Osteocyte (in vitro differentiated cells): ENCODE measurements at regions not wholly inside any gene's neighbourhood (a gene's known extent, or its start where the extent isn't known, plus 50 kb on each side); places are given as distances from the start of the nearest gene placed in this dataset.
"Not testable (repeated sequence)": the region's sequence is repeated elsewhere in the genome, so short reads cannot be mapped to it uniquely, and the experiment has no call there.

Source experiments
- DNase-seq: peaks from one replicate; pipeline ENCODE4 v3.0.0; 2021; ENCODE audit warnings: mixed read lengths; ENCODE audit not compliant: unreplicated experiment; ENCODE audit errors: extremely low spot score
- H3K27ac Mint-ChIP-seq: one replicate; pipeline ENCODE4 v1.8.0; 2021; ENCODE audit warnings: mild to moderate bottlenecking, mixed read lengths; ENCODE audit not compliant: unreplicated experiment
- H3K27me3 Mint-ChIP-seq: one replicate; pipeline ENCODE4 v1.8.0; 2021; ENCODE audit warnings: mixed read lengths; ENCODE audit not compliant: unreplicated experiment
- H3K36me3 Mint-ChIP-seq: one replicate; pipeline ENCODE4 v1.8.0; 2021; ENCODE audit warnings: mixed read lengths; ENCODE audit not compliant: unreplicated experiment
- H3K4me1 Mint-ChIP-seq: one replicate; pipeline ENCODE4 v1.8.0; 2021; ENCODE audit warnings: mixed read lengths; ENCODE audit not compliant: unreplicated experiment
- H3K4me3 Mint-ChIP-seq: one replicate; pipeline ENCODE4 v1.8.0; 2021; ENCODE audit warnings: mild to moderate bottlenecking, moderate library complexity, mixed read lengths; ENCODE audit not compliant: unreplicated experiment
- H3K9me3 Mint-ChIP-seq: one replicate; pipeline ENCODE4 v1.8.0; 2021; ENCODE audit warnings: mixed read lengths; ENCODE audit not compliant: unreplicated experiment
- CTCF ChIP-seq: fragments of 200-600 bp; sonication (generic); IDR thresholded peaks from 2 replicates; pipeline ENCODE4 v1.5.0; 2021; ENCODE audit warnings: antibody characterized with exemption, mild to moderate bottlenecking, moderate library complexity

- Mint-ChIP-seq H3K4me3 (no peak overlapping the region), H3K4me1 (no peaks in the 10 kb centered on the region), H3K36me3 (peaks cover 3% of the 10 kb centered on the region), H3K27me3 (no peaks in the 10 kb centered on the region), H3K9me3 (peaks cover 55% of the 10 kb centered on the region), H3K27ac (no peak overlapping the region)
- no peak for DNase-seq
- no peak for TF ChIP-seq CTCF
These were observed 1084.4 kb downstream of the RPIA start for GRCh38 chr2:89775885-89776284.

DNA sequence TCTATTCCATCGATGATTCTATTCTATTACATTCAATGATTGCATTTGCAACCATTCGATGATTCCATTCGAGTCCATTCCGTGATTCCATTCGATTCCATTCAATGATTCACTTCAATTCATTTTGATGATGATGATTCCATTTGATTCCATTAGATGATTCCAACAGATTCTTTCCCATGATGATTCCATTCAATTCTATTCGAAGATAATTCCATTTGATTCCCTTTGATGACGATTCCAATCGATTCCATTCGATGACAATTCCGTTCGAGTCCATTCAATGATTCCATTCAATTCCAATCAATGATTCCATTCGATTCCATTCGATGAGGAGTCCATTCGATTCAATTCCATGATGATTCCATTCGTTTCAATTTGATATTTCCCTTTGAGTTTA lies 1088.8 kb downstream of the RPIA start:
- Mint-ChIP-seq H3K27me3 (no peaks in the 10 kb centered on the region), H3K36me3 (peaks cover 7% of the 10 kb centered on the region), H3K4me1 (no peaks in the 10 kb centered on the region), H3K4me3 (no peak overlapping the region), H3K9me3 (peaks cover 61% of the 10 kb centered on the region), H3K27ac (no peak overlapping the region)
- DNase-seq: no peak
- TF ChIP-seq CTCF: no peak

DNA sequence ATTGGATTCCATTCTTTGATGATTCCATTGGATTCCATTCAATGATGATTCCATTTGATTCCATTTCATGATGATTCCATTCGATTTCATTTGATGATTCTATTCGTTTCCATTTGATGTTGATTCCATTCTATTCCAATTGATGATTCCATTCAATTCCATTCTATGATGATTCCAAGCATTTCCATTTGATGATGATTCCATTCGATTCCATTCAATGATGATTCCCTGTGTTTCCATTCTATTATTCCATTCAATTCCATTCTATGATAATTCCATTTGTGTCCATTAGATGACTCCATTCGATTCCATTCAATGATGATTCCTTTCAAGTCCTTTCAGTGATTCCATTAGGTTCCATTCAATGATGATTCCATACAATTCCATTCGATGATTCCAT lies 1090.5 kb downstream of the RPIA start:
- H3K27me3 Mint-ChIP-seq: no peaks in the 10 kb centered on the region
- DNase-seq: no peak
- H3K4me3 Mint-ChIP-seq: no peak overlapping the region
- H3K4me1 Mint-ChIP-seq: no peaks in the 10 kb centered on the region
- no peak for TF ChIP-seq CTCF
- peaks cover 6% of the 10 kb centered on the region for H3K36me3 Mint-ChIP-seq
- no peak overlapping the region for H3K27ac Mint-ChIP-seq
- peaks cover 57% of the 10 kb centered on the region for H3K9me3 Mint-ChIP-seq

GRCh38 chr2:89784960-89785359 lies 1093.5 kb downstream of the RPIA start:
- Mint-ChIP-seq H3K27me3 (no peaks in the 10 kb centered on the region), H3K9me3 (peaks cover 66% of the 10 kb centered on the region), H3K4me3 (no peak overlapping the region), H3K36me3 (peaks cover 8% of the 10 kb centered on the region), H3K4me1 (no peaks in the 10 kb centered on the region), H3K27ac (no peak overlapping the region)
- DNase-seq: no peak
- no peak for TF ChIP-seq CTCF

DNA sequence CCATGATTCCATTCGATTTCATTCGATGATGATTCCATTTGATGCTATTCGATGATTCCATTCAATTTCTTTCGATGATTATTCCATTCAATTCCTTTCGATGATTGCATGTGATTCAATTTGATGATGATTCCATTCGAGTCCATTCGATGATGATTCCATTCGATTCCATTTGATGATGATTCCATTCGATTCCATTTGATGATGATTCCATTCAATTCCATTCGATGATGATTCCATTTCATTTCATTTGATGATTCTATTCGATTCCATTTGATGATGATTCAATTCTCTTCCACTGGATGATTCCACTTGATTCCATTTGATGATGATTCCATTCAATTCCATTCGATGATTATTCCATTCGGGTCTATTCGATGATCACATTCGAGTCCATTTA lies 1094.1 kb downstream of the RPIA start:
- not testable (repeated sequence) for DNase-seq, H3K4me1 Mint-ChIP-seq, H3K27ac Mint-ChIP-seq, H3K4me3 Mint-ChIP-seq, H3K36me3 Mint-ChIP-seq, H3K27me3 Mint-ChIP-seq
- H3K9me3 Mint-ChIP-seq: peaks cover 66% of the 10 kb centered on the region

GRCh38 chr2:89786642-89787041 lies 1095.2 kb downstream of the RPIA start:
- H3K4me1 Mint-ChIP-seq, H3K36me3 Mint-ChIP-seq, DNase-seq, H3K27me3 Mint-ChIP-seq, H3K4me3 Mint-ChIP-seq, H3K27ac Mint-ChIP-seq: not testable (repeated sequence)
- peaks cover 57% of the 10 kb centered on the region for H3K9me3 Mint-ChIP-seq

DNA sequence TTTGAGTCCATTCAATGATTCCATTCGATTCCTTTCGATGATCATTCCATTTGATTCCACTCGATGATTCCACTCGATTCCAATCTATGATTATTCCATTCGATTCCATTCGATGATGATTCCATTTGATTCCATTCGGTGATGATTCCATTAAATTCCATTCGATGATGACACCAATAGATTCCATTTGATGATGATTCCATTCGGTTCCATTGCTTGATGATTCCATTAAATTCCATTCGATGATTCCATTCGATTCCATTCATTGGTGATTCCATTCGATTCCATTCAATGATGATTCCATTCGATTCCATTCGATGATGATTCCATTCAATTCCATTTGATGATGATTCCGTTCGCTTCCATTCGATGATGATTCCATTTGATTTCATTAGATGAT lies 1104.1 kb downstream of the RPIA start:
- not testable (repeated sequence) for H3K4me1 Mint-ChIP-seq, H3K27me3 Mint-ChIP-seq, H3K4me3 Mint-ChIP-seq, DNase-seq, H3K27ac Mint-ChIP-seq
- H3K9me3 Mint-ChIP-seq: peaks cover 45% of the 10 kb centered on the region
- peaks cover 12% of the 10 kb centered on the region for H3K36me3 Mint-ChIP-seq
